Natural killer cell treated with Interleukin-12 subunit alpha and Interleukin-12 subunit beta and Interleukin-15 and Interleukin-18, amount 100 ng/mL, for 72 hours (primary cell): ENCODE measurements at regions not wholly inside any gene's neighbourhood (a gene's known extent, or its start where the extent isn't known, plus 50 kb on each side); places are given as distances from the start of the nearest gene placed in this dataset.

Experiments used
- ATAC-seq, 2 donors: fragments of 150-1000 bp; cut with Tn5 transposase in 1 of 2; sonication (Bioruptor Pico), chemical (Tn5 transposase) in 1 of 2; 2 replicates each; pipeline ENCODE4 v1.10.0; 2021
- DNase-seq: peaks from one replicate; pipeline ENCODE4 v3.0.0; 2022; ENCODE audit warnings: low spot score
- H3K27ac Mint-ChIP-seq, 2 donors: 1 replicate in 1 of 2; 2 replicates in 1 of 2; pipeline ENCODE4 v1.8.0; 2022; ENCODE audit warnings: mixed read lengths in 2 of 2, mild to moderate bottlenecking in 1 of 2, moderate library complexity in 1 of 2
- H3K27me3 Mint-ChIP-seq, 2 donors: 1 replicate in 1 of 2; 2 replicates in 1 of 2; pipeline ENCODE4 v1.8.0; 2022; ENCODE audit warnings: mixed read lengths in 2 of 2
- H3K36me3 Mint-ChIP-seq: one replicate; pipeline ENCODE4 v1.8.0; 2022; ENCODE audit warnings: mixed read lengths
- H3K4me1 Mint-ChIP-seq, 2 donors: 1 replicate in 1 of 2; 2 replicates in 1 of 2; pipeline ENCODE4 v1.8.0; 2022; ENCODE audit warnings: low read depth in 2 of 2, mixed read lengths in 2 of 2, mild to moderate bottlenecking in 1 of 2
- H3K4me3 Mint-ChIP-seq: one replicate; pipeline ENCODE4 v1.8.0; 2022; ENCODE audit warnings: mixed read lengths
- H3K9me3 Mint-ChIP-seq: 2 replicates; pipeline ENCODE4 v1.8.0; 2022; ENCODE audit warnings: mixed read lengths

GRCh38 chr15:95170561-95171380 lies 939.4 kb downstream of the MCTP2 start:
- H3K4me1 Mint-ChIP-seq = no peaks in the 10 kb centered on the region
- no peak overlapping the region for H3K27ac Mint-ChIP-seq
- H3K36me3 Mint-ChIP-seq = no peaks in the 10 kb centered on the region
- ATAC-seq (no peak), DNase-seq (no peak)
- no peak overlapping the region for H3K4me3 Mint-ChIP-seq
- H3K9me3 Mint-ChIP-seq = peaks cover 5% of the 10 kb centered on the region
- peaks cover 16 to 32% of the 10 kb centered on the region in 2 donors for H3K27me3 Mint-ChIP-seq

GRCh38 chr15:95171564-95171963 lies 940.2 kb downstream of the MCTP2 start:
- Mint-ChIP-seq H3K4me1 (no peaks in the 10 kb centered on the region), H3K27ac (no peak overlapping the region), H3K36me3 (no peaks in the 10 kb centered on the region), H3K27me3 (peaks cover 18 to 32% of the 10 kb centered on the region in 2 donors), H3K9me3 (peaks cover 5% of the 10 kb centered on the region), H3K4me3 (no peak overlapping the region)
- ATAC-seq = no peak
- DNase-seq = no peak

DNA sequence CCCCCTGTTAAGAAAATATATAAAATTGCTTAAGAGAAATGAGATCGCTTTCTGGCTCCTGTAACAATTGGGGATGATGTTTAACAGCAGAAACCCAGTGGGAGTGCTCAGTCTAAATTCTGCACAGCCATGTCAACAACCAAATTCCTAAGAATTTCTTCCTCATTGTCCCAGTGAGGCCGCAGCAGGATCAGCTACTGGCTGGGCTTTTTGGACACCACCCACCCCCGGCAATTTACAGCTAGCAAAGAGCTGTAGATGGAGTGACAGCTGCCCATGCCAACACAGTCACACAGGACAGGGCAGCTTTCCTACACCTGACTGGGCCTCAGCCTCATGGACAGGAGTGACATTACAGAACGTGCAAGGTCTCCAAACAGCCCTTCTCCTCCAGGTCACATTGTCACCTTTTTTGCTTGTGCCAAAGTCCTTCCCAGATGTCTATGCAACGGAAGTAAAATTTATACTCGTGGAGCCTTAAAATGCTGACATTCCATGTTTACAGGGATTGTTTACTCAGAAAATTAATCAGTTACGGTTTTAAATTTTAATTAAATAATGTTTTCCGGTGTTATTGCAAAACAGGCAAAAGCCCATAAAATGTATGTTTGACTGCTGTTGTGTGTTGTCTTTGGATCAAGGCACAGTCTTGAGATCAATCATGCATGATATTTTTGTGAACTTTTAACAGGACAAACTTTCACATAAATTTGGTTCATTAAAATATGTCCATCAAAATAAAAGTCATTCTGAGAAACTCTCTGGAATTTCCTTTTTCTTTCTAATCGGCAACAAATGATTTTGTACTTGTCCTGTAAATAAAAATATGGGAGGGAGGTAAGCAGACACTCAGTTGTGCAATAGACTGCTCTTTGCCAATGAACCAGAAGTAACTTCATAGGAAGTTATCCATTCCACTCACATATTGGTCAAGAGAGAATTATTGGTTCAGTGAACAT lies 943.2 kb downstream of the MCTP2 start:
- ATAC-seq (no peak), DNase-seq (no peak)
- Mint-ChIP-seq H3K4me1 (no peaks in the 10 kb centered on the region), H3K36me3 (no peaks in the 10 kb centered on the region), H3K27ac (no peak overlapping the region), H3K27me3 (peaks cover 8 to 22% of the 10 kb centered on the region in 2 donors), H3K4me3 (no peak overlapping the region), H3K9me3 (no peaks in the 10 kb centered on the region)

DNA sequence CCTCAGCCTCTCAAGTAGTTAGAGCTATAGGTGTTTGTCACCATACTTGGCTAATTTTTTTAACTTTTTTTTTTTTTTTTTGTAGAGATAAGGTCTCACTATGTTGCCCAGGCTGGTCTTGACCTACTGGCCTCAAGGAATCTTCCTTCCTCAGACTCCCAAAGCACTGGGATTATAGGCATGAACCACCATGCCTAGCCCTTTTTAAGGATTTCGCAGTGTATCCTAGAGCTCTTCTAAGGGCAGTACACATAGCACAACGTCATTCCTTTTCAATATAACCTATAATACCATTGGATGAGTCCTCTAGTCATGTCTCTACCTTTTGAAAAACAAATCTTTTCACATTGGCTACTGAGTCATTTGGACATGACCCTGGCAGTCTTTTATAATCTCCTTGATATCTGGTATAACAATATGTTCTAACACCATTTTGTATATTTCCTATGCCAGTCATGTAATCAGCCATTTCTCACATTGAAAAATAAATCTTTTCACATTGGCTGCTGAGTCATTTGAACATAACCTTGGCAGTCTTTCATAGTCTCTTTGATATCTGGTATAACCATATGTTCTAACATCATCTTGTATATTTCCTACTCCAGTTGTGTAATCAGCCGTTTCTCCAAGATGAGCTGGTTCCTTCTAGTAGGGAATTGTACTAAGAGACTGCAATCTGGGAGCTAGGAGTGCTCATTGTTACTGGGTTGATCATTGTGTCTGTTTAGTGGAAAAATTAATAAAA lies 944.7 kb downstream of the MCTP2 start:
- H3K27ac Mint-ChIP-seq = no peak overlapping the region
- ATAC-seq (no peak), DNase-seq (no peak)
- peaks cover 4% of the 10 kb centered on the region for H3K36me3 Mint-ChIP-seq
- H3K4me3 Mint-ChIP-seq = no peak overlapping the region
- no peaks in the 10 kb centered on the region for H3K9me3 Mint-ChIP-seq
- H3K4me1 Mint-ChIP-seq = no peaks in the 10 kb centered on the region
- peaks cover 5 to 7% of the 10 kb centered on the region in 2 donors for H3K27me3 Mint-ChIP-seq

GRCh38 chr15:95176794-95177577 lies 945.6 kb downstream of the MCTP2 start:
- peaks cover 5 to 6% of the 10 kb centered on the region in 2 donors for H3K27me3 Mint-ChIP-seq
- no peak overlapping the region for H3K27ac Mint-ChIP-seq
- no peak for DNase-seq
- H3K4me1 Mint-ChIP-seq = no peaks in the 10 kb centered on the region
- H3K9me3 Mint-ChIP-seq = no peaks in the 10 kb centered on the region
- no peak overlapping the region for H3K4me3 Mint-ChIP-seq
- peaks cover 6% of the 10 kb centered on the region for H3K36me3 Mint-ChIP-seq
- ATAC-seq = no peak

DNA sequence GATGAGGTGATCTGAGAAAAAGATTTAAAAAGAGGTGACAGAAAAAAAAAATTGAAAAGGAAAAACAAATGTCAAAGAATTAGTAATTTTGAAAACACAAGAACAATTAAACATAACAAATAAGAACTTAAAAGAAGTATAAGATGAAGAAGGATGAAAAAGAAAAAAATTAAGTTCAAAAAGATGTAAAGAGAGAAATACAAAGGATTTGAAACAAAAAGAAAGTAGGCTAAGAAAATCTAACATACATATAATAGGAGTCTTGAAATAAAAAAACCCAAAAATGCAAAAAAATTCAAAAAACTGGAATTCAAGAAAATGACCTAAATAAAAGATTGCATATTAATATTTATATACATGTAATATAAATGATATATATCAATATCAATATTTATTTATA lies 949.2 kb downstream of the MCTP2 start:
- H3K36me3 Mint-ChIP-seq = peaks cover 6% of the 10 kb centered on the region
- H3K9me3 Mint-ChIP-seq = no peaks in the 10 kb centered on the region
- no peak overlapping the region for H3K27ac Mint-ChIP-seq
- DNase-seq (no peak), ATAC-seq (no peak)
- no peaks in the 10 kb centered on the region for H3K4me1 Mint-ChIP-seq
- peaks cover 0 to 2% of the 10 kb centered on the region in 2 donors for H3K27me3 Mint-ChIP-seq
- H3K4me3 Mint-ChIP-seq = no peak overlapping the region

GRCh38 chr15:95182091-95182490 lies 950.7 kb downstream of the MCTP2 start:
- Mint-ChIP-seq H3K4me3 (no peak overlapping the region), H3K27me3 (no peaks in the 10 kb centered on the region), H3K9me3 (no peaks in the 10 kb centered on the region), H3K4me1 (no peaks in the 10 kb centered on the region), H3K27ac (no peak overlapping the region), H3K36me3 (peaks cover 6% of the 10 kb centered on the region)
- no peak for DNase-seq
- no peak for ATAC-seq

GRCh38 chr15:95192923-95193322 lies 961.6 kb downstream of the MCTP2 start:
- H3K27ac Mint-ChIP-seq = no peak overlapping the region
- ATAC-seq (no peak), DNase-seq (no peak)
- H3K4me3 Mint-ChIP-seq = no peak overlapping the region
- no peaks in the 10 kb centered on the region for H3K9me3 Mint-ChIP-seq
- no peaks in the 10 kb centered on the region for H3K4me1 Mint-ChIP-seq
- no peaks in the 10 kb centered on the region for H3K36me3 Mint-ChIP-seq
- peaks cover 5 to 7% of the 10 kb centered on the region in 2 donors for H3K27me3 Mint-ChIP-seq

GRCh38 chr15:95194746-95195145 lies 963.4 kb downstream of the MCTP2 start:
- no peaks in the 10 kb centered on the region for H3K4me1 Mint-ChIP-seq
- H3K36me3 Mint-ChIP-seq = peaks cover 6% of the 10 kb centered on the region
- no peak overlapping the region for H3K27ac Mint-ChIP-seq
- peaks cover 5 to 23% of the 10 kb centered on the region in 2 donors for H3K27me3 Mint-ChIP-seq
- DNase-seq = no peak
- no peak overlapping the region for H3K4me3 Mint-ChIP-seq
- ATAC-seq = no peak
- H3K9me3 Mint-ChIP-seq = no peaks in the 10 kb centered on the region

DNA sequence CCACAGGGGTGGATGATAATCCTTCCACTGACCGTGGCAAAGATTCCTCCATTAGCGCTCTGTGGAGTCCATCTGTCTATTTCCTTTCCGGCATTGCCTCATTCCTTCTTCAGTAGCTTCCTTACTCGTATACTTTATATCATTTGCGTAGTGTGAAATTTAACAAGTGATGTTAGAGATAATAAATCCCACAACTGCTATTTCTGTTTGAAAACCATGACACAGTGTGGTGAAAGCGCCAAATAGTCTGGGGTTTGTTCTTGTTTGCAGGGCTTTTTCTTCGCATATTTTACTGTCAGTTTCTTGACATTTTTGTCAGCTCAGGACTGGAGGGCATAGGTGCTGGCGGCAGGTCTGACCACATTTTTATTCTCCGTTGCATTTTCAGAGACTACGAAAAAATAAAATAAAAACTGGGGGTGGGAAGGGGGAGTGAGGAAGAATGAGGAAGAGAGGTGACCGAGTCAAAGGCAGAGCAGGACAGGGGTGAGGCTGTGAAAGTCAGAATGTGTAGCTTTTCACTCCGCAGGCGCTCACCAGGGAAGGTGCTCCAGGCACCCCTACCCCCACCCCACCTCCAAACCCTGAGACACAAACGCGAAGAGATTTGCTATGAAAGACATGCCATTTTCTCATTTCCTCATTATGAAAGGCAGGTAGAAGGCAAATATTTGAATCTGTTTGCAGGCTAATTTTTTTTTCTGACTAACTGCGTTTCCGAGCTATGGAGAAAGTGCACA lies 965.0 kb downstream of the MCTP2 start:
- H3K27ac Mint-ChIP-seq = no peak overlapping the region
- peaks cover 6% of the 10 kb centered on the region for H3K36me3 Mint-ChIP-seq
- peaks cover 5 to 25% of the 10 kb centered on the region in 2 donors for H3K27me3 Mint-ChIP-seq
- no peak for DNase-seq
- H3K4me3 Mint-ChIP-seq = no peak overlapping the region
- H3K9me3 Mint-ChIP-seq = no peaks in the 10 kb centered on the region
- H3K4me1 Mint-ChIP-seq = no peaks in the 10 kb centered on the region
- no peak for ATAC-seq

GRCh38 chr15:95202569-95203349 lies 971.4 kb downstream of the MCTP2 start:
- peaks cover 0 to 18% of the 10 kb centered on the region in 2 donors for H3K27me3 Mint-ChIP-seq
- peaks cover 4% of the 10 kb centered on the region for H3K9me3 Mint-ChIP-seq
- ATAC-seq (no peak), DNase-seq (no peak)
- H3K4me3 Mint-ChIP-seq = no peak overlapping the region
- H3K36me3 Mint-ChIP-seq = peaks cover 6% of the 10 kb centered on the region
- no peak overlapping the region for H3K27ac Mint-ChIP-seq
- no peaks in the 10 kb centered on the region for H3K4me1 Mint-ChIP-seq

- H3K27me3 Mint-ChIP-seq = no peaks in the 10 kb centered on the region
- no peak overlapping the region for H3K4me3 Mint-ChIP-seq
- no peaks in the 10 kb centered on the region for H3K4me1 Mint-ChIP-seq
- no peak for DNase-seq
- H3K9me3 Mint-ChIP-seq = peaks cover 4% of the 10 kb centered on the region
- no peak overlapping the region for H3K27ac Mint-ChIP-seq
- no peak for ATAC-seq
- H3K36me3 Mint-ChIP-seq = no peaks in the 10 kb centered on the region
These were observed 973.7 kb downstream of the MCTP2 start for GRCh38 chr15:95205077-95205476.
